ENCODE measurements at regions not wholly inside any gene's neighbourhood (a gene's known extent, or its start where the extent isn't known, plus 50 kb on each side); places are given as distances from the start of the nearest gene placed in this dataset.

- peak; percentile 79; the same call in 1 of the 2 replicates for TF ChIP-seq PRDM10 (CRISPR knock-in tag; IDR thresholded peaks at IDR 0.05; ENCODE audit: low read depth)
- no peak for TF ChIP-seq CEBPZ (IDR thresholded peaks at IDR 0.05; ENCODE audit: low read length)
- peak; percentile 80 for TF ChIP-seq HOXA3 (CRISPR knock-in tag; IDR thresholded peaks at IDR 0.05)
- peak; percentile 91 for TF ChIP-seq SALL1 (CRISPR knock-in tag; IDR thresholded peaks at IDR 0.05)
- TF ChIP-seq ZNF281 (CRISPR knock-in tag; IDR thresholded peaks at IDR 0.05; ENCODE audit: borderline replicate concordance) = peak; percentile 24; the same call in 1 of the 2 replicates
- no peak for TF ChIP-seq PRDM15 (CRISPR knock-in tag; IDR thresholded peaks at IDR 0.05)
- TF ChIP-seq TBX2 (CRISPR knock-in tag; IDR thresholded peaks at IDR 0.05; ENCODE audit: borderline replicate concordance) = peak; percentile 83; the same call in 1 of the 2 replicates
- TF ChIP-seq ZNF382 (CRISPR knock-in tag; IDR thresholded peaks at IDR 0.05; ENCODE audit: borderline replicate concordance) = no peak
- TF ChIP-seq ZBED4 (CRISPR knock-in tag; IDR thresholded peaks at IDR 0.05; ENCODE audit: borderline replicate concordance) = peak; percentile 74; the same call in 1 of the 2 replicates
Observed at GRCh38 chr14:101226603-101227425, 323.3 kb upstream of the RTL1 start (continued).
